Activated gamma-delta T cell treated with anti-CD3 and anti-CD28 coated beads, Interleukin-2, amount 50 U/mL, for 16 hours (primary cell): ENCODE measurements at regions not wholly inside any gene's neighbourhood (a gene's known extent, or its start where the extent isn't known, plus 50 kb on each side); places are given as distances from the start of the nearest gene placed in this dataset.
"Not testable (repeated sequence)": the region's sequence is repeated elsewhere in the genome, so short reads cannot be mapped to it uniquely, and the experiment has no call there.

ENCODE experiments used
- DNase-seq: peaks from one replicate; pipeline ENCODE4 v3.0.0-alpha.2; 2020; ENCODE audit warnings: low read depth

- DNase-seq: no peak
Measured at GRCh38 chrX:150238632-150239382, 124.3 kb upstream of the MAMLD1 start.

- DNase-seq: no peak
Measured at GRCh38 chrX:150239946-150240642, 123.0 kb upstream of the MAMLD1 start.

GRCh38 chrX:150240643-150240970, 122.5 kb upstream of the MAMLD1 start:
- DNase-seq: no peak

- no peak for DNase-seq
Measured at GRCh38 chrX:150253959-150254620, 109.0 kb upstream of the MAMLD1 start.

- DNase-seq: no peak
Measured at GRCh38 chrX:150254909-150255308, 108.2 kb upstream of the MAMLD1 start.

GRCh38 chrX:150255441-150256296, 107.4 kb upstream of the MAMLD1 start:
- DNase-seq: no peak

- no peak for DNase-seq
Measured at GRCh38 chrX:150256297-150256650, 106.8 kb upstream of the MAMLD1 start.

GRCh38 chrX:150257353-150258175, 105.6 kb upstream of the MAMLD1 start:
- DNase-seq: no peak

- DNase-seq: no peak
Measured at GRCh38 chrX:150258176-150258425, 105.0 kb upstream of the MAMLD1 start.

- DNase-seq: no peak
Measured at GRCh38 chrX:150258463-150259430, 104.4 kb upstream of the MAMLD1 start.

GRCh38 chrX:150262456-150262855, 100.7 kb upstream of the MAMLD1 start:
- no peak for DNase-seq

- no peak for DNase-seq
Measured at GRCh38 chrX:150268839-150269355, 94.2 kb upstream of the MAMLD1 start.

- no peak for DNase-seq
Measured at GRCh38 chrX:150269605-150270254, 93.4 kb upstream of the MAMLD1 start.

- no peak for DNase-seq
Measured at GRCh38 chrX:150270622-150271021, 92.5 kb upstream of the MAMLD1 start.

- not testable (repeated sequence) for DNase-seq
Measured at GRCh38 chrX:150273575-150274294, 89.4 kb upstream of the MAMLD1 start.

- DNase-seq: no peak
Measured at GRCh38 chrX:150282953-150283352, 80.2 kb upstream of the MAMLD1 start.

- DNase-seq: no peak
Measured at GRCh38 chrX:150291014-150291413, 72.1 kb upstream of the MAMLD1 start.

- DNase-seq: no peak
Measured at GRCh38 chrX:150293311-150294013, 69.7 kb upstream of the MAMLD1 start.
